ENCODE measurements at regions not wholly inside any gene's neighbourhood (a gene's known extent, or its start where the extent isn't known, plus 50 kb on each side); places are given as distances from the start of the nearest gene placed in this dataset.

DNA sequence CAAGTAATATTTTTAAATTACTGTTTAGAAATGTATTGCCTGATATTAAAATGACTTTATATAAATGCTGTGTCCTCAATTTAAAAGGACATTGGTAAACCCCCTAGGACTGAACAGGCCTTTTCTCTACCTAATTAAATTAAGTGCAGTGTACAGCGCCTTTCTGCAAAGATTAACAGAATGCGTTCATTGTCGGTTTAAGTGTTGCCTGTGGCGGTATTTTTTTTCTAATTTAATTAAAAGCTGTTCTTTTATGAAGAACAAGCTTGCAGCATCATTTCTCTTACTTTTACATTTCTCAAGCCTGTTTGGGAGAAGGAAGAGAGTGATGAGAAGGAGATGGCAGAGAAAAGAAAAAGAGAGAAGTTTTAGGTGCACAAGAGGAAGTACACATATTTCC, 344.9 kb downstream of the CPS1 start:
- Histone ChIP-seq H3K4me2 (ENCODE audit: low read length) (no peak overlapping the region), H4K20me1 (ENCODE audit: control insufficient read depth, insufficient read depth, low read depth, low read length) (no peaks in the 10 kb centered on the region)
- TF ChIP-seq EZH2phosphoT487 (IDR thresholded peaks at IDR 0.05; ENCODE audit: borderline replicate concordance, low read length) = no peak
- TF ChIP-seq, protein P1, sequence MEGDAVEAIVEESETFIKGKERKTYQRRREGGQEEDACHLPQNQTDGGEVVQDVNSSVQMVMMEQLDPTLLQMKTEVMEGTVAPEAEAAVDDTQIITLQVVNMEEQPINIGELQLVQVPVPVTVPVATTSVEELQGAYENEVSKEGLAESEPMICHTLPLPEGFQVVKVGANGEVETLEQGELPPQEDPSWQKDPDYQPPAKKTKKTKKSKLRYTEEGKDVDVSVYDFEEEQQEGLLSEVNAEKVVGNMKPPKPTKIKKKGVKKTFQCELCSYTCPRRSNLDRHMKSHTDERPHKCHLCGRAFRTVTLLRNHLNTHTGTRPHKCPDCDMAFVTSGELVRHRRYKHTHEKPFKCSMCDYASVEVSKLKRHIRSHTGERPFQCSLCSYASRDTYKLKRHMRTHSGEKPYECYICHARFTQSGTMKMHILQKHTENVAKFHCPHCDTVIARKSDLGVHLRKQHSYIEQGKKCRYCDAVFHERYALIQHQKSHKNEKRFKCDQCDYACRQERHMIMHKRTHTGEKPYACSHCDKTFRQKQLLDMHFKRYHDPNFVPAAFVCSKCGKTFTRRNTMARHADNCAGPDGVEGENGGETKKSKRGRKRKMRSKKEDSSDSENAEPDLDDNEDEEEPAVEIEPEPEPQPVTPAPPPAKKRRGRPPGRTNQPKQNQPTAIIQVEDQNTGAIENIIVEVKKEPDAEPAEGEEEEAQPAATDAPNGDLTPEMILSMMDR (IDR thresholded peaks at IDR 0.05; ENCODE audit: low read depth, low read length, poor library complexity, severe bottlenecking) = no peak

GRCh38 chr2:210912779-210913178, 356.4 kb downstream of the CPS1 start:
- Histone ChIP-seq H4K20me1 (ENCODE audit: control insufficient read depth, insufficient read depth, low read depth, low read length) (no peaks in the 10 kb centered on the region), H3K27me3 (ENCODE audit: control insufficient read depth, low read length) (no peaks in the 10 kb centered on the region), H3K79me2 (ENCODE audit: control insufficient read depth, low read length) (no peaks in the 10 kb centered on the region), H3K9me2 (replicated peaks; ENCODE audit: control insufficient read depth, low read length) (no peaks in the 10 kb centered on the region), H3K4me3 (ENCODE audit: low read length) (no peak overlapping the region), H3K27ac (ENCODE audit: low read depth, low read length) (no peak overlapping the region), H3K36me3 (ENCODE audit: control insufficient read depth, low read length) (no peaks in the 10 kb centered on the region), H3K9me3 (ENCODE audit: control insufficient read depth, insufficient read depth, low read length) (no peaks in the 10 kb centered on the region), H3K4me2 (ENCODE audit: low read length) (no peak overlapping the region), H3F3A (ENCODE audit: control insufficient read depth, insufficient read depth) (no peaks in the 10 kb centered on the region), H3K4me1 (ENCODE audit: control insufficient read depth, low read length) (no peaks in the 10 kb centered on the region)
- TF ChIP-seq, protein P1 (IDR thresholded peaks at IDR 0.05; ENCODE audit: low read depth, low read length, poor library complexity, severe bottlenecking) = no peak
- no peak for TF ChIP-seq EZH2phosphoT487 (IDR thresholded peaks at IDR 0.05; ENCODE audit: borderline replicate concordance, low read length)

More for the DNA sequence above, 344.9 kb downstream of the CPS1 start:
- H3K9me2 ChIP-seq (replicated peaks; ENCODE audit: control insufficient read depth, low read length) = no peaks in the 10 kb centered on the region
- no peaks in the 10 kb centered on the region for H3K9me3 ChIP-seq (ENCODE audit: control insufficient read depth, insufficient read depth, low read length)
- H3K4me3 ChIP-seq (ENCODE audit: low read length) = no peak overlapping the region
- no peaks in the 10 kb centered on the region for H3K36me3 ChIP-seq (ENCODE audit: control insufficient read depth, low read length)
- no peaks in the 10 kb centered on the region for H3K4me1 ChIP-seq (ENCODE audit: control insufficient read depth, low read length)
- no peaks in the 10 kb centered on the region for H3F3A ChIP-seq (ENCODE audit: control insufficient read depth, insufficient read depth)
- no peaks in the 10 kb centered on the region for H3K27me3 ChIP-seq (ENCODE audit: control insufficient read depth, low read length)
- H3K79me2 ChIP-seq (ENCODE audit: control insufficient read depth, low read length) = no peaks in the 10 kb centered on the region
- H3K27ac ChIP-seq (ENCODE audit: low read depth, low read length) = no peak overlapping the region

DNA sequence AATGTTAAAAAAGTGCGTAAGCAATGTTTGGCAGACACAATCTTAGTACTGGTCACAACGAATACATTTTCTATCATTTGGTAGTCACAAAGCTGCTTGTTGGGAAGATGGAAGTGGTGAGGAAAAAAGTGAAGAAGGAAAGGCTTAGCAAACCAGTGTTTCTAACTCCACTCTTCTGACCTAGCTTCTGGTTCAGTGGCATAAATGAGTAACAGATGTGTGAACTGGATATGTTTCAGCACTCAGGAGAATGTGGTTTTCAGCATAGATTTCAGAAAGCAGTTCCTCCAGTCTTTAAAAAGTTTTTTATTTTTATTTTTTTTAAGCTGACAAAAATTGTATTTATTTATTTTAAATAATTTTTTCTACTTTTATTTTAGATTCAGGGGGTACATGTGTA, 357.1 kb downstream of the CPS1 start:
- Histone ChIP-seq H3K4me1 (ENCODE audit: control insufficient read depth, low read length) (no peaks in the 10 kb centered on the region), H4K20me1 (ENCODE audit: control insufficient read depth, insufficient read depth, low read depth, low read length) (no peaks in the 10 kb centered on the region), H3K4me2 (ENCODE audit: low read length) (no peak overlapping the region), H3K36me3 (ENCODE audit: control insufficient read depth, low read length) (no peaks in the 10 kb centered on the region), H3K27me3 (ENCODE audit: control insufficient read depth, low read length) (no peaks in the 10 kb centered on the region), H3F3A (ENCODE audit: control insufficient read depth, insufficient read depth) (no peaks in the 10 kb centered on the region), H3K4me3 (ENCODE audit: low read length) (no peak overlapping the region), H3K9me3 (ENCODE audit: control insufficient read depth, insufficient read depth, low read length) (no peaks in the 10 kb centered on the region), H3K9me2 (replicated peaks; ENCODE audit: control insufficient read depth, low read length) (no peaks in the 10 kb centered on the region), H3K27ac (ENCODE audit: low read depth, low read length) (no peak overlapping the region), H3K79me2 (ENCODE audit: control insufficient read depth, low read length) (no peaks in the 10 kb centered on the region)
- TF ChIP-seq, protein P1 (IDR thresholded peaks at IDR 0.05; ENCODE audit: low read depth, low read length, poor library complexity, severe bottlenecking) = no peak
- no peak for TF ChIP-seq EZH2phosphoT487 (IDR thresholded peaks at IDR 0.05; ENCODE audit: borderline replicate concordance, low read length)

GRCh38 chr2:210915912-210916311, 359.5 kb downstream of the CPS1 start:
- no peak overlapping the region for H3K27ac ChIP-seq (ENCODE audit: low read depth, low read length)
- TF ChIP-seq EZH2phosphoT487 (IDR thresholded peaks at IDR 0.05; ENCODE audit: borderline replicate concordance, low read length) = no peak
- TF ChIP-seq, protein P1 (IDR thresholded peaks at IDR 0.05; ENCODE audit: low read depth, low read length, poor library complexity, severe bottlenecking) = no peak
- no peaks in the 10 kb centered on the region for H3K27me3 ChIP-seq (ENCODE audit: control insufficient read depth, low read length)
- no peaks in the 10 kb centered on the region for H3K79me2 ChIP-seq (ENCODE audit: control insufficient read depth, low read length)
- H3K9me2 ChIP-seq (replicated peaks; ENCODE audit: control insufficient read depth, low read length) = no peaks in the 10 kb centered on the region
- no peaks in the 10 kb centered on the region for H3K9me3 ChIP-seq (ENCODE audit: control insufficient read depth, insufficient read depth, low read length)
- H3K36me3 ChIP-seq (ENCODE audit: control insufficient read depth, low read length) = no peaks in the 10 kb centered on the region
- H3F3A ChIP-seq (ENCODE audit: control insufficient read depth, insufficient read depth) = no peaks in the 10 kb centered on the region
- H3K4me1 ChIP-seq (ENCODE audit: control insufficient read depth, low read length) = no peaks in the 10 kb centered on the region
- no peaks in the 10 kb centered on the region for H4K20me1 ChIP-seq (ENCODE audit: control insufficient read depth, insufficient read depth, low read depth, low read length)
- H3K4me3 ChIP-seq (ENCODE audit: low read length) = no peak overlapping the region
- no peak overlapping the region for H3K4me2 ChIP-seq (ENCODE audit: low read length)
